HG02885 (cell line): ENCODE measurements at regions not wholly inside any gene's neighbourhood (a gene's known extent, or its start where the extent isn't known, plus 50 kb on each side); places are given as distances from the start of the nearest gene placed in this dataset.
"Not testable (repeated sequence)": the region's sequence is repeated elsewhere in the genome, so short reads cannot be mapped to it uniquely, and the experiment has no call there.

Source experiments
- ATAC-seq: cut with Tn5 transposase; IDR thresholded peaks from one replicate; pipeline ENCODE4 v1.9.1; 2021; ENCODE audit warnings: mild to moderate bottlenecking; ENCODE audit not compliant: unreplicated experiment, poor library complexity

DNA sequence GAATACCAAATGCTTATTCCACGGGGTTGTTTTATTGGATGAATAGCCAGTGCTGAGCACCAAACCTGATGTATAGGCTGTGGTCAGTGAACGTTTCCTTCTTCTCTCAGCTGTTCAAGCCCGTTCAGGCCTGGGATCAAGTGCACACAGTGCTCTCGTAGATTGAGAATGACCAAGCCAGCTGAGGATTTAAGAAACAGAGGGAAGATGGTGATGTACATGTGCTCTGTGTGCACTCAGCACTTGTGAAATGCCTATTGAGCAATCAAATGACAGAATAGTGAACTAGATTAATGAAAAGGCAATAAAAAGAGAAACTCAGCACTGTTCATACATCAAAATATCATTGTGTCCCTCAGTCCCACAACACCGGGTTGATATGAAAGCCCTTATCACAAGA lies 302.5 kb downstream of the BMPER start:
- ATAC-seq, result no peak

DNA sequence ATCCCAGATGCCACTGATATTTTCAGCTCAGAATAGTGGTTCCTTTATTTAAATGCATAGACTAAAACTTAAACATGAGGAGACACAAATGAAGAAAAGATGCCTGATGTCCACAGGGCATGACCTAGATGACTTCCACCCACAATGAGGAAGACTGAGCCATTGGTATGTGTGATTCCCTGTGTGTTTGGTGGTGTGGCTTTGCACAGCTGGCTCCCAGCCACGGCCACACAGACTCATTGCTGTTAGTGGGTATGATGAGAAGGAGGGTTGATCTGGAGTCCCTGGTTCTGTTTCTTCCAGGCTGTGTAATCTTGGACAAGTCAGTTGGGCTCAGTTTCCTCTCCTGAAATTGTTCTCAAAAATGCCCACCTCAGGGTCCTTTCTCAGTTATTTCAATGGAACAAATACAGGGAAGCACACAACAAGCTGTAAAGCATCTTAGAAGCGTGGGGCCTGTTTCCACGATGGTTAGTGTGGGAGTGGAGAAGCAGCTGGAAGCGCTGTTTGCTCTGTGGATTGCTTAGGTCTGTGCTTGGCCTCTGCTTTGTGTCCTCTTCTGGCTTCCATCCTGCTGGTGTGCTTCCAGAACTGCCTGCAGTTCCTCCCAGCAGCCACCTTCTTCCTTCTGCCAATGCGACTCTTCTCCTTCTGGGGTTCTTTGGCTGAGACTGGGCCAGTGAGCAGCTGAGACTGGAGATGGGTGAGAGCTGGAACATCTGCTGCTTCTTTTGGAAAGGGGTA lies 303.7 kb downstream of the BMPER start:
- ATAC-seq, result no peak

DNA sequence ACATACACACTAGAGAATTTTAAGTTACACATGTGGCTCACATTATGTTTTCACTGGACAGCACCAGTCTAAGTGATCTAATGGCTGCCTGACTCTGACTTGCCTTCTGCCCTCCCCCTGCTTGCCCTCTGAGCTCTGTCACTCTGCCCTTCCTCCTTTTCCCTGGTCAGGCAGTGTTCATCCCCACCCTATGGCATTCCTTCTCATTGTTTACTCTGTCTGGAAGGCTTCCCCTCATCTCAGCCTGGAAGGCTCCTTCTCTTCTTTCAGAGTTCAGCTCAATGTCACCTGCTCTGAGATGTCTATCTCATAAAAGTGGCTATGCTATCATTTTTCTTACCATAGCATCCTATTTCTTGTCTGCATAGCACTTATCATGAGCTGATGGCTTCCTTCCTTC lies 305.7 kb downstream of the BMPER start:
- no peak for ATAC-seq

DNA sequence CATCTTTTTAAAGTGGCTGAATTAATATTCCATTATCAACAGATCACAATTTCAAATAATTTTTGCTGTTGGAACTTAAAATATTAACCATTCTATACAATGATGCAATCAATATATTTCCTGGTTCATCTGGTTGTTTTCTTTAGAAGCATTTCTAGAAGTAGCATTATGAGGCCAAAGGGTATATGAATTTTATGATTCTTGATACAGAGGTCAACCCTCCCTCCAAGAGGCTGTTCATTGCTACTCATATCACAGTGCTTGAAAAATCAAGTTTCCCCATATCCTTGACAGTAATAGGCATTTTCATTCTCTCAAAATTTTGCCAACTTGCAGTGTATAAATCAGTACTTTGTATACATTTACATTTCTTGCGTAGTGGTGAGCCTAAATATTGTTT lies 312.6 kb downstream of the BMPER start:
- ATAC-seq, result no peak

DNA sequence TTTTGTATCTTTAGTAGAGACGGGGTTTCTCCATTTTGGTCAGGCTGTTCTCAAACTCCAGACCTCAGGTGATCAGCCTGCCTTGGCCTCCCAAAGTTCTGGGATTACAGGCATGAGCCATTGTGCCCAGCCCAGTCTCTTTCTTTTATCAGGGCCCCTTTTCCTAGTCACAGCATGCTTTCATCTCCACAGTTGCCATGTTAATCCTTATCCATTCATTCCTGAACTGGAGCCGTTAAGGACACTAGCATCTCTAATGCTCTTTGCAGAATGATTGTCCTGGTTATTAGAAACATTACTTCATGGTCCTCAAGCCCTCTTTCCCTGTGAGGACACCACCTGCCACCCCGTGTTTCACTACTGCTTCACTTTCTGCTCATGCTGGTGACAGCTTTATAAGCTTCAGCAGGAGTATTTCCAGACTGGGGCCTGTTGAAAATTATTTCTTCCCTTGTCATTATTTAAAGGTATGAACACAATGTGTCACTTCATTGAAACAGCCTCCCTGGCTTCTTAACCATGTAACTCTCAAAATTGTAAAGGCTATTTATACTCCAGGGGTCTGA lies 313.9 kb downstream of the BMPER start:
- no peak for ATAC-seq

DNA sequence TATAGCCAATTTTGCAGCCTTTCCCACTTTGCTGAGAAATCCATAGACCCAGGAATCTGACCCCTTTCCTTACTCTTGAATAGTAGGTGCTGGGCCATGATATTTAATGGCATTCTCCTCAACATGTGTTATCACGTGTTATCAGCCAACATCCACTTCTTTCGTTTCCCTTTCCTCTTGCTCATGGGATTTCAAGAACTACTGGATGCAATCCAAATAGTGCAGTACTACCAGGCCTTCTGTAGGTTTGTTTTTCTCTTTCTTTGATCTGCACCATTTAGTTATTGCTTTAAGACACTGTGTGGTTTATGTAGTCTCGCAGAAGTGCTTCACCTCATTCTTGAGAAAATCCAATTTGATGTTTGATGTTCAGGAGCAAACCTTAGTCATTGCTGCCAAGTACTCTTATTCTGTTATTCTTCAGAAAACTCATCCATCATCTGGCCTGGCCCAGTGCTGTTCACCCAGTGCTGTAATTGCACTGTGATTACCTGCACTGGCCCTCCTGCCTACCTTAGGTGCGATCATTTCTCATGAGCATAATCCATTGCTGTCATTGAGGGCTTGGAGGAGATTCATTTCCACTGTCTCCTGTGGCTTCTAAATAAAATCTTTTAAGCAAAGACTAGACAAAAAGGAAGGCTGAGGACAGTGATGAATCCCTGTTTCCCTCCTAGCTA lies 315.3 kb downstream of the BMPER start:
- no peak for ATAC-seq

DNA sequence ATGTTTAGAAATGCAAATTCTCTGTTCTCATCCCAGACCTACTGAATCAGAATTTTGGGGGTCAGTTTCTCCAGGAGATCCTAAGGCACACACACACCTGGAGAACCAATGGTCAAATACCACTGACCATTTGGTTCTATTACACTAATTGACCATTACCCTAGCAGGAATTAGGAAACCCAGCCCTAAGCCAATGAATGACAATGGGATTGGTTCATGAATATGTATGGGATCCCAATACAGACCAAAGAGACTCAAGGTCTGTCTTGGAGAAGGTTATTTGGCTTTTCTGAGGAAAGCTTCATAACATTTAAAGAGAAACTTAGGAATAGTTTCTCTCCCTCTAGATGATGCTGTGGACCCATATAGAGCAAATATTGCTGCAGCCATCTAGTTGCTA lies 317.0 kb downstream of the BMPER start:
- no peak for ATAC-seq

DNA sequence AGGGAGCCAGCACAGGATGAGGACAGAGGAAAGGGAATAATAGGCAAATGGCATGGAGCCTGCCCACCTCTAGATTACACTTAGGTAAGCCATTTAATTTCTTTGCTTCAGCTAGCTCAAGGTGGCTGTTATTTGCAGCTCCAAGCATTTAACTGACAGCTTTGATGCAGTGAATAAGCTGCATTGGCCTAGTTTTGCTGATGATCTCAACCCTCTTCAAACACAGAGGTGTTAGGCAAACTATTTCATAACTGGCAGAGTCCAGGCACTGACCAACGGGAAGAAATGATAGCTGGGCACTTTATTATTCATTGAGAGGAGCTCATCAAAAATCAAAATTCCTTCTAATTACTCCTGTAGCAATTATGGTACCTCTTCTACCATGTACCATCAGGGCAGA lies 317.4 kb downstream of the BMPER start:
- ATAC-seq, result no peak

DNA sequence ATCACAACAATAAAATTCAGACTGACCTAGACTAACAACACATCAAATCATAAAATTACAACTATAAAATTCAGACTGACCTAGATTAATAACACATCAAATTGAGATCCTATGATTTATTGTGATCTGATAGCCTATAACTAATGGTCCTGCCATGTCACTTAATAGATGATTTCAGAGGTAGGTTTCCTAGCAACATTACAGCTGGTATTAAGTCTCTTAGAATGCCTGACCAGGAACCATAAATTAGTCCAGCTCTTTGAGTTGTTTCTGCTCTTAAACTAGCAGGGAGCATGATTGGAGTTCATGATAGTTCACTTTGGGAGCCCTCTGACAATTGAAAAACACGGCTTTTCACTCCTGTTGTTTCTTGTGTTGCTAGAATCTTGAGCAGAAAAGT lies 318.9 kb downstream of the BMPER start:
- no peak for ATAC-seq

DNA sequence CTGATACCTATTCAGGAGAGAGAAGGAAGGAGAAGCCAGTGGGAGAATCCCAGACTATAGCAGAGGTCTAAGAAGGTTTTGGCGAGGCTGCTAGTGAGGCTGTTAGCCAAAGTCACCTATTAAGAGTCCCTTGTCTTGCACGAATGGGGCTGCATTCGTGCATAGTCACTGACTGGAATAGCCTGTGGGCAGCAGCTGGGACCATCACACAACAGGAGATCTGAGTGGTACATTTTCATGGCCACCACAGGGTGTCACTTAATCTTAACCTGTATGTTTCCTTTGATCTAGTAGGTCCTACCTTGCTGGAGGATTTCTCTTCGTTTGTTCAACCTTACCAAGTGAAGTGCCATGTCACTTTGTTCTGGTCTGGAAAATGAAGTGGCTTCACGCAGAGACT lies 319.9 kb downstream of the BMPER start:
- ATAC-seq, result no peak

DNA sequence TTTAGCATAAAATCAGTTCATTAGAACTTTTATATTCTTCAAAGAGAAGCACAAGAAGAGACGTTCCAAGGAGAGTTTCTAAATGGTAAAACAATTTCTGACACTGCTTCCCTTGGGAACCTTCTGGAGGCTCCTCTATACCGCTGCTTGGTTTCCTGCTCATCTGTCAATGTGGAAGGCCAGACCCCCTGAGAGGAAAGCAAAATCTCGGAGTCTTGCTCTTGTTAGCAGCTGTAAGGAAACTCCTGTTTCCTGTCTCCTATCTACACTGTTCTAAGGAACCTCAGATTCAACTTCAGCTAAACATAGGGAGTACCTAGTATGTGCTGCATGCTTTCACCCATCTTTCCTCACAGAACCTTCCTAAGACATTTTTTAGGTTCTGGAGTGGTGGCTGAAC lies 322.2 kb downstream of the BMPER start:
- ATAC-seq, result no peak

DNA sequence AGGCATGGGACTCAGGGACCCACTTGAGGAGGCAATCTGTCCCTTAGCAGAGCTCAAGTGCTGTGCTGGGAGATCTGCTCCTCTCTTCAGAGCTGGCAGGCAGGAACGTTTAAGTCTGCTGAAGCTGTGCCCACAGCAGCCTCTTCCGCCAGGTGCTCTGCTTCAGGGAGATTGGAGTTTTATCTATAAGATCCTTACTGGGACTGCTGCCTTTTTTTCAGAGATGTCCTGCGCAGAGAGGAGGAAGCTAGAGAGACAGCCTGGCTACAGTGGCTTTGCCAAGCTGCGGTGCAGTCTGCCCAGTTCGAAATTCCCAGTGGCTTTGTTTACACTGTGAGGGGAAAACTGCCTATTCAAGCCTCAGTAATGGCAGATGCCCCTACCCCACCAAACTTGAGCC lies 329.8 kb downstream of the BMPER start:
- not testable (repeated sequence) for ATAC-seq

DNA sequence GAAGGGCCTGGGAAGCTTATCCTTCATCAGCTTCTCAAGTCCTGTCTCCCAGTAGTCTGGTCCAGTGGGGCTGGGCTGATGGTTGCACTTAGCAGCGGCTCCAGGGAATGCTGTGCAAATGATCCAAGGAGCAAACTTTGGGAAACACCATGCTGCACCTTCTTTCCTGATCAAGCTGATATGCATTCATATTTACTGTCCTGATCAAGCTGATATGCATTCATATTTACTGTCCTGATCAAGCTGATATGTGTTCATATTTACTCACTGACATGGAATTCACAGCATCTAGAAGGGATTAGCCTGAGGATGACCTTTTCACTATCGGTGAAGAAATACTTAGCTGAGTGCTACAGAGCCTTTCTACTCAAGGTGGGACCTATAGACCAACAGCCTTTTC lies 330.7 kb downstream of the BMPER start:
- ATAC-seq, result no peak

DNA sequence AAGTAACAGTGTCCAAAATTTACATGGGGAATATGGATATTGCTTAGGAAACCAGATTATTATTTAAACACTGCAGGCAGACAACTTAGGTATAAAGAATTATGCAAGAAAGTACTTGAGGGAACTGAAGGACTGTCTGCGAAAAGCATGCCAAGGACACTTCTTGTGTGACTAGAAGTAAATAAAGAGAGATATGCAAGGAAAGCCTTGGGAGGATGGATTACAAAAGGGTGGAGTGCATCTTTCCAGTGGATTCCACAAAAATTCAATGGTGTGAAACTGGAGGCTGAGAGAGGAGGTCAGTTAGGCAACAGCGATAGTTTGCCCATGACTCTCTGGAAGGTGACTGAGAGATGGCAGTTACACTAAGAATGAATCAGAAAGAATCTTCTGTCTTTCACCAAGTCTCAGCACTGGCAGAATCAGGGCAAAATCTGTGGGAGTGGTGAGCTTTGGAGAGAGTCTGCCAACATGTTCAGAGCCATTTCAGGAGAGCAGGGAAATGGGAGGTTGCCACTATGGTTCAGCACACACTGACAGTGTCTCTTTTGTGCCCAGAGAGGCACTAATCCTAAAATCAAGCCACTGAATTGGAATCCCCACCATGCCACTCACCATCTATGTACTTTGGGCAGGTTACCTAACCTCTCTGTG lies 331.6 kb downstream of the BMPER start:
- ATAC-seq, result no peak

DNA sequence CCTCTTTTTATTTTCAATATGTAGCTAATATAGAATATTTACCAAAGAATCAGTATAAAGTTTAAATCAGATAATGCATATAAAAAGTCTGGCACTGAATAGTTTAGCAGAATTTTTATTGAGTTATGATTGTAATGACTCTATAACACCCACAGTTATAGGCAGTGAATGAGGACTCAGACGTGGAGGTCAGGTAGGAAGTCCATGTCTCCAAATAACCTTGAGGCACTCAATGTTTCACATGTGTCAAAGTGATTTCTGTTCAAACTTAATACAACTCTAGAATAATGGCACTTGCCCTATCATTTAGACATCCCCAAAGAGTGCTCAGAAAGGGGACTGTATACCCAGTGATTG lies 332.1 kb downstream of the BMPER start:
- ATAC-seq, result no peak

DNA sequence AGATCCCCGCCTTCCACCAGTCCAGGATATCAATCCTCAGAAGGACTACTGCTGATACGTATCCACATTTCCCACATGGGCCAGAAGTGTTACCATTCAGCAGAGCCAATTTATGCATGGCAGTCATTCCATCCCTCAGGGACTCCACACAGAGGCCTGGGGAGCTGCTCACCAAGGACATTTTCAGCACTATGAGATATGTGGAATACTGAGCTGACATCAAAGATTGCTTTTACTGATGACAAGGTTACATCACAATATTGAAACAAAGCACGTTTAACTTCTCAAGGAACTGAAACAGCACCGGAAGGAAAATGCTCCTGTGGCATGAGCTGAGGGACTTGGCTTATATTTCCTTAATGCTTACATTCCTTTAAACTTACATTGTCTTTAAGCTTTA lies 335.1 kb downstream of the BMPER start:
- no peak for ATAC-seq

DNA sequence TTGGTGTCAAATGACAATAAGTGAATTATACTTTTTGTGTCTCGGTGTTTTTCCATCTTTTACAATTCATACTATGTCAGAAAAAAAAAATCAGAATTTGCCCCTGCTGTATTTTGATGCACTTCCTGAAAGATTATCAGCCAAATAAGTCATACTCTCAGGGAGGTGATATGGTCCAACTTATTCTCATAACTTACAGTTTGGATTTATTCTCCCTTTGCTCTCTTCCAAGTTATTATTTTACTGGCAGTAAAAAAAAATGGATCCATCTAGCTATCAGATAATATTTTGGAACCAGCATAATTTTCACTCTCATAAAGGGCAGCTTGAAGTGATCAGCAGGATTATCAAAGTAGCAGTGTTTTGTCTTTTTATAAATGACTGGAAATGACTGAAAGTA lies 337.1 kb downstream of the BMPER start:
- ATAC-seq, result no peak

DNA sequence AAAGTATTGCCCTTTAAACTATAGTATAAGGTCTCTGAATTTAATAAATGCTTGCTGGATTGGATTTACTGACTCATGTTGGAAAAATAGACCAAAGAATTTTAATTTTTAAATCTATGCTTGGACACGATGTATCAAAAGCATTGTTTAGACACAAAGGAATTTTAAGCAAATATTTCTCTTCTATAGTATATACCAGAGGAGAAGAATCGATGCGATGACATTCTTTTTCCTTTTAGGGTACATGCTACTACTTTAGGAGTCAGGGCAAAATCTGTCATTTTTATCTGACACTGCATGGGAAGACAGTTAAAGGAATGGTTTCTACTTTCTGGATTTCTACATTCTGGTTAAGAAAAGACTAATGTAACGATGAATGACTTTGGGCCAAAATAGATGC lies 339.9 kb downstream of the BMPER start:
- ATAC-seq, result no peak

DNA sequence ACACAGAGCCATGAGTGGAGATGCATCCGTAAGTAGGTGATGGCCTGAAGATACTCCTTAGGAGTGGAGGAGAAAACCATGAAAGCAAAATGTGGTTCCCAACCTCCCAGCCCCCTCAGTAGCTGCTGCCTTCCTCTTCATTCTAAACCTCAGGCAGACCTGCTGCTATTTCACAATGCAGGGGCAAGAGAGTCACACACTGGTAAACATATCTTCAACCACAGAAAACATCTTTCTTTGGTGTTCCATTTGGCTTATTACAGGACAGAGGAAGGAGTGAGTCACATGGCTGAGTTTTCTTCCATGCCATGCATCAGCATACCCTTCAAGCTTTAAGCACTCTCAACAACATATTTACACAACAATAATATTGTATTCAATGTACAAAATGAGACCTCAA lies 342.1 kb downstream of the BMPER start:
- ATAC-seq, result no peak

DNA sequence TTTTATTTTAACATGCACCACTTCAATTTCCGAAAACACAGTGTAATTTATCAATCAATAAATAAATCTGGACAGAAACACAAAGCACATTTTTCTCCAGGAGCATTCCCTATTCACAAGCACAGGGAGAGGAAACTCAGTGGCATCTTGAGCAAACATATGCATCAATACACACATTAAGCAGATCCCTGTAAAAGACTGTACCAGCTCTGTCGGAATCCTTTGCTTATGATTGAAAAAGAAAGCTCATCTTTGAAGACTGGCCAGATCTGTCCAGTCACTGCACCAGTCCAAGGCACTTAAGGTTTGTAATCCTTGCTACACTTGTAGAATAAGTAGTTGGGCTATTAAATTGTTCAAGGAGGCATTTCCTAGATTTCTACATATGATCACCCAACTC lies 343.9 kb downstream of the BMPER start:
- ATAC-seq, result no peak

DNA sequence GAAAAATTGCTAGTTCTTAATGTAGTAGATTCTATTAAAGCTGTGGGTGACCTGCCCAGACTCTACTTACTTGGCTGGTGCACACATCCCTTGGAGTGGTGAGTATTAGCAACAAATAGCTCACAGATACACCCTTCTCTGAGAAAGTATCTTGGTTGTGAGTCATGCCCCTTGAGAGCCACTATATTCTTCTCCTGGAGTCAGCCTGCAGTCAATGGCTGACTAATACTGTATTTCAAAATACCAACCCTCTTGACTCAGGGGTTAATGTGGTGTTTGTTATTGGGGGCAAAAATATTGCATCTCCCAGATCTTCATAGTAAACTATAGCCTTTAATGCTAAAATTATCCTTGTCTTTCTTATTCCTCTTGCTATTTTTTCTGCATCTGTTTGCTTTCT lies 354.9 kb downstream of the BMPER start:
- ATAC-seq, result no peak

DNA sequence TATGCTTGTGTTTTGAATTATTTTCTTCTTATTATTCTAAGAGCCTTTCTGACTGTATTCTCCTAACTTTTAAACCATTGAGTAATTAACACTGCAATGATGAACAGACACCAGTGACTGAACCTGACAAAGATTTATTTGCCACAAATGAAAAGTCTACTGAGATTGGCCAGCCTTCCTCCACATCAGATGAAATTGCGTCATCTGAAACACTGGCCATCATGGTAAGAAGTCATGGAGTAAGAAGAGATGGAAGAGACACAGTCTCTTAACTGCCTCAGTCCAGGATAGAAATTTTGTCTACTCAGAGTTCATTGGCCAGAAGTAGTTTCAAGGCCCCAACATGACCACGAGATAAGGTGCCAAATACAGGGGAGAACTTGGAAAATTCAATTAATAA lies 357.8 kb downstream of the BMPER start:
- ATAC-seq, result no peak
